PC-9 (cell line): ENCODE measurements at regions not wholly inside any gene's neighbourhood (a gene's known extent, or its start where the extent isn't known, plus 50 kb on each side); places are given as distances from the start of the nearest gene placed in this dataset.

Experiments
- BruUV-seq: library from RNA; stranded (reverse); fragments of 400-500 nt; replicated peaks from 2 replicates; lab custom pipeline; 2021; lab: Mats Ljungman, UMichigan
- CTCF ChIA-PET: fragments of 300-600 bp; sonication (Branson Sonifier 250); formaldehyde crosslinking; loops from one replicate; lab custom pipeline; 2022; ENCODE audit warnings: antibody characterized with exemption; lab: Charles Lee
- POLR2A ChIA-PET: fragments of 300-600 bp; sonication (Branson Sonifier 250); formaldehyde crosslinking; loops from one replicate; lab custom pipeline; 2022; ENCODE audit warnings: antibody characterized with exemption; ENCODE audit not compliant: unreplicated experiment; lab: Charles Lee
- DNase-seq, 2 experiments: peaks; one replicate each; pipeline versions ENCODE4 v3.0.0 to v3.0.0-alpha.2; 2015 to 2022; ENCODE audit warnings: mixed read lengths in 1 of 2
- H2AFZ ChIP-seq: fragments of 200-600 bp; sonication (generic); 2 replicates; pipeline ENCODE4 v1.8.1; 2017; ENCODE audit warnings: antibody characterized with exemption
- H3F3A ChIP-seq: fragments of 200-600 bp; sonication (generic); 2 replicates; pipeline ENCODE4 v1.8.1; 2017; ENCODE audit warnings: antibody characterized with exemption, mild to moderate bottlenecking, low read depth; ENCODE audit not compliant: insufficient read depth
- H3K27ac ChIP-seq: fragments of 200-600 bp; sonication (generic); 2 replicates; pipeline ENCODE4 v1.6.1; 2016; ENCODE audit warnings: mixed run types
- H3K27me3 ChIP-seq: fragments of 200-600 bp; sonication (generic); 2 replicates; pipeline ENCODE4 v1.6.1; 2016; ENCODE audit warnings: low read depth, mixed run types; ENCODE audit not compliant: insufficient read depth
- H3K36me3 ChIP-seq: fragments of 200-600 bp; sonication (generic); 2 replicates; pipeline ENCODE4 v1.6.1; 2016; ENCODE audit warnings: low read depth, mixed run types
- H3K4me1 ChIP-seq: fragments of 200-600 bp; sonication (generic); replicated peaks from 2 replicates; pipeline ENCODE4 v1.6.1; 2016; ENCODE audit warnings: mixed run types; ENCODE audit not compliant: insufficient read depth
- H3K4me2 ChIP-seq: fragments of 200-600 bp; sonication (generic); 2 replicates; pipeline ENCODE4 v1.6.1; 2017; ENCODE audit warnings: mixed run types
- H3K4me3 ChIP-seq: fragments of 200-600 bp; sonication (generic); 2 replicates; pipeline ENCODE4 v1.6.1; 2016; ENCODE audit warnings: mixed run types
- H3K79me2 ChIP-seq: fragments of 200-600 bp; sonication (generic); 2 replicates; pipeline ENCODE4 v1.6.1; 2017; ENCODE audit warnings: low read depth, mixed run types
- H3K9me2 ChIP-seq: fragments of 200-600 bp; sonication (generic); 2 replicates; pipeline ENCODE4 v1.8.1; 2017; ENCODE audit warnings: mild to moderate bottlenecking; ENCODE audit not compliant: insufficient read depth
- H3K9me3 ChIP-seq: fragments of 200-600 bp; sonication (generic); 2 replicates; pipeline ENCODE4 v1.8.1; 2016; ENCODE audit warnings: low read depth; ENCODE audit not compliant: insufficient read depth
- H4K20me1 ChIP-seq: fragments of 200-600 bp; sonication (generic); 2 replicates; pipeline ENCODE4 v1.8.1; 2017; ENCODE audit not compliant: insufficient read depth
- CTCF ChIP-seq: fragments of 200-600 bp; sonication (generic); conservative IDR thresholded peaks from 2 replicates; pipeline ENCODE4 v1.6.1; 2017; ENCODE audit warnings: mixed run types, antibody characterized with exemption, mild to moderate bottlenecking, moderate library complexity
- EZH2 ChIP-seq: fragments of 200-600 bp; sonication (generic); IDR thresholded peaks from 2 replicates; pipeline ENCODE4 v1.8.0; 2017; ENCODE audit warnings: antibody characterized with exemption, low read depth
- intact Hi-C: fragments of 100-400 bp; cut with micrococcal nuclease; formaldehyde crosslinking; loops from one replicate; pipeline ENCODE4 v1.10.0; 2022; ENCODE audit not compliant: unreplicated experiment

DNA sequence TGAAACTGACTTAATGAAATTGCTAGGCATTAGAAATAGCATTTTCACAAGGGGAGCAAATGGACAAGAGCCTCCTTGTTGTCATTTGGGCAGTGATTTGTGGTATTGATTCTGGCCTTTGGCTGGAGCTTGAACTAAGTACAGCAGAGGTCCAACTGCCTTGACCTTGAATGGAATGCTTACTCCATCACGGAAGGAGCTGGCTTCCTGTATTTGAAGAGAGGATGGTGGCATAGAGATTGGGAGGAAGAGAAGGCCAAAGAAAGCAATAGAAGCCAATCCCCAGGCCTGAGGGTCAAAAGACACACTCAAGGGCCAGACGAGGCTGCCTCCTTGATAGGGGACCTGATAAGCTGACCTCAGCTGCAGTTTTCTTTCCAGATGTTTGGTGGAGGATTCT is 126.6 kb upstream of the MPPED2 start:
- Histone ChIP-seq H3K9me2 (no peaks in the 10 kb centered on the region), H3K27ac (no peak overlapping the region), H3F3A (no peaks in the 10 kb centered on the region), H3K9me3 (no peaks in the 10 kb centered on the region), H3K4me2 (no peak overlapping the region), H2AFZ (no peak overlapping the region), H3K4me3 (no peak overlapping the region), H3K27me3 (no peaks in the 10 kb centered on the region), H3K4me1 (no peaks in the 10 kb centered on the region), H3K79me2 (no peaks in the 10 kb centered on the region), H4K20me1 (no peaks in the 10 kb centered on the region), H3K36me3 (no peaks in the 10 kb centered on the region)
- TF ChIP-seq EZH2 = no peak
- TF ChIP-seq CTCF = no peak
- intact Hi-C loops = no loop called here
- POLR2A ChIA-PET = no interaction called here
- CTCF ChIA-PET = no interaction called here
- no TSS peak for BruUV-seq
- DNase-seq = no peak

GRCh38 chr11:30710221-30710620 is 124.1 kb upstream of the MPPED2 start:
- no TSS peak for BruUV-seq
- no peaks in the 10 kb centered on the region for H3K4me1 ChIP-seq
- POLR2A ChIA-PET = no interaction called here
- CTCF ChIA-PET = no interaction called here
- no peaks in the 10 kb centered on the region for H3K79me2 ChIP-seq
- H3K27ac ChIP-seq = no peak overlapping the region
- no peak overlapping the region for H3K4me2 ChIP-seq
- H3K4me3 ChIP-seq = no peak overlapping the region
- H3F3A ChIP-seq = no peaks in the 10 kb centered on the region
- intact Hi-C loops = no loop called here
- H3K27me3 ChIP-seq = no peaks in the 10 kb centered on the region
- no peak overlapping the region for H2AFZ ChIP-seq
- no peaks in the 10 kb centered on the region for H3K36me3 ChIP-seq
- no peak for DNase-seq
- no peaks in the 10 kb centered on the region for H3K9me2 ChIP-seq
- no peaks in the 10 kb centered on the region for H4K20me1 ChIP-seq
- H3K9me3 ChIP-seq = no peaks in the 10 kb centered on the region
- TF ChIP-seq EZH2 = no peak
- no peak for TF ChIP-seq CTCF

DNA sequence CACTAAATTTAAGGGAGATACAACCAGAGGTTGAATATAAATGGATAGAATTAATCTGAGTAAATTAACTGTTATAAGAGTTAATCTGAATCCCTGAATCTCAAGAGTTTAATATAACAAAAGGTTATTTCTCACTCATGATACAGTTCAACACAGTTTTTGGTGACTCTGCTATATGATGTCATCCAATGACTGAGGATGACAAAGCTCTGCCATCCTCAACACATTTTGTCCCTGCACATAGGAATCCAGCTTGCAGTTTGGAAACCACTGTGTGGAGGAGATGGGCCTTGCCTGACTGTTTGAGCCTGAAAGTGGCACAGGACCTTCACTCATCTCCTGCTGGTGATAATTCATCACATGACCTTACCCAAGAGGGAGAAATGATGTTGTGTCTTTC is 121.0 kb upstream of the MPPED2 start:
- H3K9me2 ChIP-seq = no peaks in the 10 kb centered on the region
- BruUV-seq = no TSS peak
- POLR2A ChIA-PET = no interaction called here
- no peaks in the 10 kb centered on the region for H3K36me3 ChIP-seq
- H2AFZ ChIP-seq = no peak overlapping the region
- DNase-seq = no peak
- H3F3A ChIP-seq = no peaks in the 10 kb centered on the region
- H3K27ac ChIP-seq = no peak overlapping the region
- no peaks in the 10 kb centered on the region for H3K79me2 ChIP-seq
- H3K9me3 ChIP-seq = no peaks in the 10 kb centered on the region
- H3K4me2 ChIP-seq = no peak overlapping the region
- H3K27me3 ChIP-seq = no peaks in the 10 kb centered on the region
- no peak for TF ChIP-seq CTCF
- no peak for TF ChIP-seq EZH2
- no peak overlapping the region for H3K4me3 ChIP-seq
- CTCF ChIA-PET = no interaction called here
- no peaks in the 10 kb centered on the region for H4K20me1 ChIP-seq
- intact Hi-C loops = no loop called here
- no peaks in the 10 kb centered on the region for H3K4me1 ChIP-seq
